ENCODE measurements at regions not wholly inside any gene's neighbourhood (a gene's known extent, or its start where the extent isn't known, plus 50 kb on each side); places are given as distances from the start of the nearest gene placed in this dataset.
"Not testable (repeated sequence)": the region's sequence is repeated elsewhere in the genome, so short reads cannot be mapped to it uniquely, and the experiment has no call there.

DNA sequence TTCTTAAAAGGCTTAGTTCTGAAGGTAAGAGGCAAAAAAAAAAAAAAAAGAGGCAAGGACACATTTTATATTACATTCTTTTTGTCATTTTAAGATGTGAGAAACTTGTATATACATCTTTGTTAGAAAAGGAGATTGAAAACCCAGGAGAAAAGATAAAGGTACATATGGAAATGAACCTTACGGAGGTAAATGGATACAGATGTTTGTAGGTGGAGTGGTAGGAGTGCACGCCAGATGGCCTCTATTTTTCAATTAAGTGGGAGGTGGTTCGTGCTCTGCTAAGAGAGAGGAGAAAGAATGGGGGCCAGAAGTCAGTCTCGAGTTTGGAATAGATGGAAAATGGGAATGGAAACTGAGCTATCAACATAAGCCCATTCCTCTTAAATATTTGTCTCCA lies 622.5 kb upstream of the GHITM start:
- H2AFZ ChIP-seq (ENCODE audit: low read depth, low read length), result no peak overlapping the region
- no peaks in the 10 kb centered on the region for H3K27me3 ChIP-seq (ENCODE audit: insufficient read depth, low read length)
- no peaks in the 10 kb centered on the region for H3K4me1 ChIP-seq (ENCODE audit: insufficient read depth, low read length)
- TF ChIP-seq EZH2 (IDR thresholded peaks at IDR 0.05; ENCODE audit: insufficient read depth, low read length), result no peak
- TF ChIP-seq, protein P1, sequence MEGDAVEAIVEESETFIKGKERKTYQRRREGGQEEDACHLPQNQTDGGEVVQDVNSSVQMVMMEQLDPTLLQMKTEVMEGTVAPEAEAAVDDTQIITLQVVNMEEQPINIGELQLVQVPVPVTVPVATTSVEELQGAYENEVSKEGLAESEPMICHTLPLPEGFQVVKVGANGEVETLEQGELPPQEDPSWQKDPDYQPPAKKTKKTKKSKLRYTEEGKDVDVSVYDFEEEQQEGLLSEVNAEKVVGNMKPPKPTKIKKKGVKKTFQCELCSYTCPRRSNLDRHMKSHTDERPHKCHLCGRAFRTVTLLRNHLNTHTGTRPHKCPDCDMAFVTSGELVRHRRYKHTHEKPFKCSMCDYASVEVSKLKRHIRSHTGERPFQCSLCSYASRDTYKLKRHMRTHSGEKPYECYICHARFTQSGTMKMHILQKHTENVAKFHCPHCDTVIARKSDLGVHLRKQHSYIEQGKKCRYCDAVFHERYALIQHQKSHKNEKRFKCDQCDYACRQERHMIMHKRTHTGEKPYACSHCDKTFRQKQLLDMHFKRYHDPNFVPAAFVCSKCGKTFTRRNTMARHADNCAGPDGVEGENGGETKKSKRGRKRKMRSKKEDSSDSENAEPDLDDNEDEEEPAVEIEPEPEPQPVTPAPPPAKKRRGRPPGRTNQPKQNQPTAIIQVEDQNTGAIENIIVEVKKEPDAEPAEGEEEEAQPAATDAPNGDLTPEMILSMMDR (IDR thresholded peaks at IDR 0.05; ENCODE audit: insufficient read depth, low read depth, low read length), result no peak
- Mint-ChIP-seq H3K9me3 (ENCODE audit: unreplicated experiment) (peaks cover 5% of the 10 kb centered on the region), H3K4me1 (ENCODE audit: low read depth, unreplicated experiment) (peaks cover 5% of the 10 kb centered on the region), H3K27ac (ENCODE audit: unreplicated experiment) (no peak overlapping the region), H3K4me3 (ENCODE audit: unreplicated experiment) (no peak overlapping the region), H3K36me3 (ENCODE audit: low read depth, unreplicated experiment) (no peaks in the 10 kb centered on the region), H3K27me3 (ENCODE audit: low read depth, unreplicated experiment) (no peaks in the 10 kb centered on the region)
- no peak for DNase-seq (ENCODE audit: low read depth)
- H3K27ac ChIP-seq (ENCODE audit: low read depth, low read length), result no peak overlapping the region
- H3K9me3 ChIP-seq (ENCODE audit: insufficient read depth, low read depth, low read length), result no peaks in the 10 kb centered on the region
- H3K36me3 ChIP-seq (ENCODE audit: insufficient read depth, low read length), result no peaks in the 10 kb centered on the region
- no peak overlapping the region for H3K4me3 ChIP-seq (ENCODE audit: insufficient read depth, low read depth, low read length)
- H3K4me2 ChIP-seq (ENCODE audit: low read length), result no peak overlapping the region
- FAIRE-seq, result no peak
- no peak overlapping the region for H3K9ac ChIP-seq (ENCODE audit: low read length)
- no peaks in the 10 kb centered on the region for H4K20me1 ChIP-seq (ENCODE audit: insufficient read depth, low read length)
- no peaks in the 10 kb centered on the region for H3K79me2 ChIP-seq (ENCODE audit: insufficient read depth, low read length)

DNA sequence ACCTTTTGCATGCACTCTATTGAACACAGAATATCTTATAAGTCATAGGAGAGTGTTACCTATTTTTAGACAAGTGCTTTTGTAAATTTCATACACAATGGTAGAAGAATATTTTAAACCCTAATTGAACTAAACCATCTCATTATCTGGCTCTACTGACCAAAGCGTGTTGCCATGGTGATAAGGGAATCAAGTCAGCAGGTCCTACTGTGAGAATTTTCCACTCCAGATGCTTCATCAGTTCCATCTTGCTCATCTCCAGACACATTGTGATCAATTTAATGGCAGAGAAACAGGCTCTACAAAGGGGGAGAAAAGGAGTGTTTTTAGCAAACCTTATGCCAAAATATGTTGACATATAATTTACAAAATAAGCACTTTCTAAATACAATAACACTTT lies 621.9 kb upstream of the GHITM start:
- H3K4me1 ChIP-seq (ENCODE audit: insufficient read depth, low read length), result peaks cover 7% of the 10 kb centered on the region
- H3K4me3 Mint-ChIP-seq (ENCODE audit: unreplicated experiment), result no peak overlapping the region
- H3K27me3 Mint-ChIP-seq (ENCODE audit: low read depth, unreplicated experiment), result no peaks in the 10 kb centered on the region
- H4K20me1 ChIP-seq (ENCODE audit: insufficient read depth, low read length), result no peaks in the 10 kb centered on the region
- no peak overlapping the region for H3K4me2 ChIP-seq (ENCODE audit: low read length)
- TF ChIP-seq, protein P1 (IDR thresholded peaks at IDR 0.05; ENCODE audit: insufficient read depth, low read depth, low read length), result no peak
- no peak for TF ChIP-seq EZH2 (IDR thresholded peaks at IDR 0.05; ENCODE audit: insufficient read depth, low read length)
- no peak overlapping the region for H3K27ac Mint-ChIP-seq (ENCODE audit: unreplicated experiment)
- no peak for FAIRE-seq
- H3K36me3 Mint-ChIP-seq (ENCODE audit: low read depth, unreplicated experiment), result no peaks in the 10 kb centered on the region
- H3K27me3 ChIP-seq (ENCODE audit: insufficient read depth, low read length), result no peaks in the 10 kb centered on the region
- H3K4me3 ChIP-seq (ENCODE audit: insufficient read depth, low read depth, low read length), result no peak overlapping the region
- H3K27ac ChIP-seq (ENCODE audit: low read depth, low read length), result no peak overlapping the region
- no peaks in the 10 kb centered on the region for H3K79me2 ChIP-seq (ENCODE audit: insufficient read depth, low read length)
- H2AFZ ChIP-seq (ENCODE audit: low read depth, low read length), result no peak overlapping the region
- H3K4me1 Mint-ChIP-seq (ENCODE audit: low read depth, unreplicated experiment), result peaks cover 10% of the 10 kb centered on the region
- H3K9me3 Mint-ChIP-seq (ENCODE audit: unreplicated experiment), result peaks cover 5% of the 10 kb centered on the region
- H3K9ac ChIP-seq (ENCODE audit: low read length), result no peak overlapping the region
- DNase-seq (ENCODE audit: low read depth), result no peak
- H3K9me3 ChIP-seq (ENCODE audit: insufficient read depth, low read depth, low read length), result no peaks in the 10 kb centered on the region
- H3K36me3 ChIP-seq (ENCODE audit: insufficient read depth, low read length), result no peaks in the 10 kb centered on the region

DNA sequence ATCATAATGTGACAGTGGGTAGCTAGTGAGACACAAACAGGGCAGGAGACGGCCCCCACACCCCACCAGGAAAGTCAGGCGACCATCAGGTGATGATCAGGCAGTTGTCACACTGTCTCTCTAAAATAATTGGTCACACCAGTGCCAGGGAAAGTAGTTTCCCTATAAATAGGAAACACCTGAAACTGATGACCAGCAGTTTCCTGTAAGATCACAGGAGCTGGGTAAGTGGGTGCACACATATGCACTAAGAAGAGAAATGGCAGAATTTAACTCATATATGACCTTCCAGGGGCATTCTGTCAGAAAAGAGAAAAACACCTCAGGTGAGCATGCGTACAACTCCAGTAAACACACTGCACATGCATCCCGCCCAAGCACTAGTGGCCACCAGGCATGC lies 620.5 kb upstream of the GHITM start:
- Histone ChIP-seq H3K4me3 (ENCODE audit: insufficient read depth, low read depth, low read length) (no peak overlapping the region), H4K20me1 (ENCODE audit: insufficient read depth, low read length) (no peaks in the 10 kb centered on the region), H3K79me2 (ENCODE audit: insufficient read depth, low read length) (no peaks in the 10 kb centered on the region), H3K4me2 (ENCODE audit: low read length) (no peak overlapping the region), H3K36me3 (ENCODE audit: insufficient read depth, low read length) (no peaks in the 10 kb centered on the region), H2AFZ (ENCODE audit: low read depth, low read length) (no peak overlapping the region), H3K9ac (ENCODE audit: low read length) (no peak overlapping the region), H3K27me3 (ENCODE audit: insufficient read depth, low read length) (no peaks in the 10 kb centered on the region), H3K4me1 (ENCODE audit: insufficient read depth, low read length) (peaks cover 17% of the 10 kb centered on the region), H3K9me3 (ENCODE audit: insufficient read depth, low read depth, low read length) (no peaks in the 10 kb centered on the region), H3K27ac (ENCODE audit: low read depth, low read length) (no peak overlapping the region)
- Mint-ChIP-seq H3K4me3 (ENCODE audit: unreplicated experiment) (no peak overlapping the region), H3K4me1 (ENCODE audit: low read depth, unreplicated experiment) (peaks cover 15% of the 10 kb centered on the region), H3K9me3 (ENCODE audit: unreplicated experiment) (peaks cover 4% of the 10 kb centered on the region), H3K36me3 (ENCODE audit: low read depth, unreplicated experiment) (no peaks in the 10 kb centered on the region), H3K27me3 (ENCODE audit: low read depth, unreplicated experiment) (no peaks in the 10 kb centered on the region), H3K27ac (ENCODE audit: unreplicated experiment) (no peak overlapping the region)
- FAIRE-seq, result no peak
- no peak for TF ChIP-seq EZH2 (IDR thresholded peaks at IDR 0.05; ENCODE audit: insufficient read depth, low read length)
- TF ChIP-seq, protein P1 (IDR thresholded peaks at IDR 0.05; ENCODE audit: insufficient read depth, low read depth, low read length), result no peak
- DNase-seq (ENCODE audit: low read depth), result no peak

DNA sequence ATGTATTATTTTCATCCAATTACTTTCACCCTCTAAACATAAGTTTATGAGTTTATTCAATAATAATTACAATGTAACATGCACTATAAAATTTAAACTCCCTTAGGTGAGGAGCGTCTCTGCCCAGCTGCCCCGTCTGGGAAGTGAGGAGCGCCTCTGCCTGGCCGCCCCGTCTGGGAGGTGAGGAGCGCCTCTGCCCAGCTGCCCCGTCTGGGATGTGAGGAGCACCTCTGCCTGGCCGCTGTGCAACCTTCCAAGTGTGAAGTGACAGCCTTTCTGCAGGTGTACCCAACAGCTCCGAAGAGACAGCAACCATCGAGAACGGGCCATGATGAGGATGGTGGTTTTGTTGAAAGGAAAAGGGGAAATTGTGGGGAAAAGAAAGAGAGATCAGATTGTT lies 618.9 kb upstream of the GHITM start:
- not testable (repeated sequence) for H3K9me3 Mint-ChIP-seq (ENCODE audit: unreplicated experiment); H3K9me3 ChIP-seq (ENCODE audit: insufficient read depth, low read depth, low read length); H3K27me3 ChIP-seq (ENCODE audit: insufficient read depth, low read length); H3K79me2 ChIP-seq (ENCODE audit: insufficient read depth, low read length); H3K36me3 ChIP-seq (ENCODE audit: insufficient read depth, low read length); H3K4me2 ChIP-seq (ENCODE audit: low read length); H4K20me1 ChIP-seq (ENCODE audit: insufficient read depth, low read length); DNase-seq (ENCODE audit: low read depth); H3K27me3 Mint-ChIP-seq (ENCODE audit: low read depth, unreplicated experiment); FAIRE-seq; H2AFZ ChIP-seq (ENCODE audit: low read depth, low read length); H3K9ac ChIP-seq (ENCODE audit: low read length); H3K4me3 Mint-ChIP-seq (ENCODE audit: unreplicated experiment); H3K36me3 Mint-ChIP-seq (ENCODE audit: low read depth, unreplicated experiment); H3K4me3 ChIP-seq (ENCODE audit: insufficient read depth, low read depth, low read length); H3K27ac ChIP-seq (ENCODE audit: low read depth, low read length)
- H3K4me1 ChIP-seq (ENCODE audit: insufficient read depth, low read length), result peaks cover 17% of the 10 kb centered on the region
- peak overlapping the region; percentile 85 for H3K27ac Mint-ChIP-seq (ENCODE audit: unreplicated experiment)
- H3K4me1 Mint-ChIP-seq (ENCODE audit: low read depth, unreplicated experiment), result peaks cover 25% of the 10 kb centered on the region
